H9 (cell line): ENCODE measurements at regions not wholly inside any gene's neighbourhood (a gene's known extent, or its start where the extent isn't known, plus 50 kb on each side); places are given as distances from the start of the nearest gene placed in this dataset.

ENCODE experiments used
- DNase-seq: peaks from one replicate; pipeline ENCODE4 v3.0.0-alpha.2; 2017
- H2AFZ ChIP-seq: one replicate; pipeline ENCODE4 v1.6.1; 2013; ENCODE audit warnings: mild to moderate bottlenecking, low read length, control low read depth, moderate library complexity
- H2AK5ac ChIP-seq: 2 replicates; pipeline ENCODE4 v1.6.1; 2013; ENCODE audit warnings: low read length, control low read depth, mixed read lengths; ENCODE audit not compliant: insufficient read length
- H2BK120ac ChIP-seq: one replicate; pipeline ENCODE4 v1.6.1; 2013; ENCODE audit warnings: low read depth, mild to moderate bottlenecking, low read length, control low read depth, inconsistent platforms; ENCODE audit not compliant: poor library complexity, severe bottlenecking
- H2BK12ac ChIP-seq: 2 replicates; pipeline ENCODE4 v1.6.1; 2013; ENCODE audit warnings: low read length, control low read depth, mixed read lengths, low read depth; ENCODE audit not compliant: insufficient read length
- H2BK15ac ChIP-seq: 2 replicates; pipeline ENCODE4 v1.6.1; 2013; ENCODE audit warnings: low read depth, low read length, control low read depth
- H2BK20ac ChIP-seq: one replicate; pipeline ENCODE4 v1.6.1; 2013; ENCODE audit warnings: low read depth, mild to moderate bottlenecking, low read length, control low read depth, inconsistent platforms; ENCODE audit not compliant: poor library complexity, severe bottlenecking
- H2BK5ac ChIP-seq: 2 replicates; pipeline ENCODE4 v1.6.1; 2013; ENCODE audit warnings: low read length, control low read depth, mixed read lengths; ENCODE audit not compliant: insufficient read length
- H3K14ac ChIP-seq: 2 replicates; pipeline ENCODE4 v1.6.1; 2013; ENCODE audit warnings: low read length, control low read depth; ENCODE audit not compliant: insufficient read depth
- H3K18ac ChIP-seq: 2 replicates; pipeline ENCODE4 v1.6.1; 2013; ENCODE audit warnings: low read depth, mild to moderate bottlenecking, mixed read lengths, low read length, control low read depth; ENCODE audit not compliant: insufficient read length
- H3K23ac ChIP-seq: 2 replicates; pipeline ENCODE4 v1.6.1; 2013; ENCODE audit warnings: low read length, control low read depth, mixed read lengths, low read depth; ENCODE audit not compliant: insufficient read length
- H3K23me2 ChIP-seq: 2 replicates; pipeline ENCODE4 v1.6.1; 2013; ENCODE audit warnings: low read depth, mild to moderate bottlenecking, mixed read lengths, low read length, control low read depth; ENCODE audit not compliant: insufficient read length, poor library complexity, severe bottlenecking
- H3K27ac ChIP-seq: 2 replicates; pipeline ENCODE4 v1.5.1; 2013; ENCODE audit warnings: low read length, control low read depth, mixed read lengths, low read depth; ENCODE audit not compliant: insufficient read length
- H3K27me3 ChIP-seq: 2 replicates; pipeline ENCODE4 v1.6.1; 2013; ENCODE audit warnings: low read length, control low read depth, inconsistent platforms; ENCODE audit not compliant: insufficient read depth
- H3K4ac ChIP-seq: 2 replicates; pipeline ENCODE4 v1.6.1; 2013; ENCODE audit warnings: low read depth, mild to moderate bottlenecking, control low read depth, inconsistent platforms, low read length, moderate library complexity
- H3K4me1 ChIP-seq: 2 replicates; pipeline ENCODE4 v1.6.1; 2013; ENCODE audit warnings: low read length, control low read depth, inconsistent platforms; ENCODE audit not compliant: insufficient read depth
- H3K4me2 ChIP-seq: 2 replicates; pipeline ENCODE4 v1.6.1; 2013; ENCODE audit warnings: low read length, control low read depth, mixed read lengths; ENCODE audit not compliant: insufficient read length, insufficient read depth
- H3K56ac ChIP-seq: 2 replicates; pipeline ENCODE4 v1.6.1; 2013; ENCODE audit warnings: low read depth, mild to moderate bottlenecking, mixed read lengths, low read length, control low read depth; ENCODE audit not compliant: insufficient read length
- H3K79me1 ChIP-seq: 2 replicates; pipeline ENCODE4 v1.6.1; 2013; ENCODE audit warnings: low read depth, mild to moderate bottlenecking, moderate library complexity, low read length, control low read depth, inconsistent platforms; ENCODE audit not compliant: insufficient read depth, poor library complexity, severe bottlenecking
- H3K79me2 ChIP-seq: 2 replicates; pipeline ENCODE4 v1.6.1; 2013; ENCODE audit warnings: low read length, control low read depth, inconsistent platforms; ENCODE audit not compliant: insufficient read depth
- H3K9ac ChIP-seq: 2 replicates; pipeline ENCODE4 v1.6.1; 2013; ENCODE audit warnings: low read length, control low read depth, mixed read lengths; ENCODE audit not compliant: insufficient read length; ENCODE audit errors: extremely low read depth
- H3K9me3 ChIP-seq: one replicate; pipeline ENCODE4 v1.6.1; 2013; ENCODE audit warnings: low read depth, low read length, inconsistent platforms; ENCODE audit not compliant: control insufficient read depth
- H3T11ph ChIP-seq: one replicate; pipeline ENCODE4 v1.6.1; 2013; ENCODE audit warnings: mild to moderate bottlenecking, low read length, control low read depth, inconsistent platforms
- H4K20me1 ChIP-seq: one replicate; pipeline ENCODE4 v1.6.1; 2013; ENCODE audit not compliant: control insufficient read depth, insufficient read length, insufficient read depth
- H4K5ac ChIP-seq: 2 replicates; pipeline ENCODE4 v1.6.1; 2013; ENCODE audit warnings: low read depth, mild to moderate bottlenecking, mixed read lengths, low read length, control low read depth; ENCODE audit not compliant: insufficient read length
- H4K8ac ChIP-seq: replicated peaks from 2 replicates; pipeline ENCODE4 v1.6.1; 2013; ENCODE audit warnings: low read length, control low read depth, mixed read lengths, low read depth; ENCODE audit not compliant: insufficient read length
- H4K91ac ChIP-seq: 2 replicates; pipeline ENCODE4 v1.6.1; 2013; ENCODE audit warnings: low read depth, mild to moderate bottlenecking, moderate library complexity, mixed read lengths, low read length, control low read depth; ENCODE audit not compliant: insufficient read length
- H3K27ac Mint-ChIP-seq, 3 experiments: 2 replicates in 2 of 3; 3 replicates in 1 of 3; pipeline ENCODE4 v1.8.0; 2020 to 2021; ENCODE audit warnings: mixed read lengths in 3 of 3, mild to moderate bottlenecking in 1 of 3, moderate library complexity in 1 of 3
- H3K27me3 Mint-ChIP-seq: 2 replicates; pipeline ENCODE4 v1.8.0; 2021; ENCODE audit warnings: low read depth, mild to moderate bottlenecking, moderate library complexity, mixed read lengths
- H3K36me3 Mint-ChIP-seq, 3 experiments: 2 replicates in 2 of 3; 3 replicates in 1 of 3; pipeline ENCODE4 v1.8.0; 2020 to 2021; ENCODE audit warnings: low read depth in 3 of 3, mixed read lengths in 3 of 3; ENCODE audit not compliant: insufficient read depth in 1 of 3
- H3K4me1 Mint-ChIP-seq, 2 experiments: 2 replicates each; pipeline ENCODE4 v1.8.0; 2020; ENCODE audit warnings: mixed read lengths in 2 of 2
- H3K4me3 Mint-ChIP-seq, 2 experiments: 2 replicates in 1 of 2; 3 replicates in 1 of 2; pipeline ENCODE4 v1.8.0; 2020 to 2021; ENCODE audit warnings: mild to moderate bottlenecking in 2 of 2, mixed read lengths in 2 of 2, moderate library complexity in 1 of 2
- H3K9me3 Mint-ChIP-seq, 2 experiments: 2 replicates in 1 of 2; 3 replicates in 1 of 2; pipeline ENCODE4 v1.8.0; 2020; ENCODE audit warnings: mild to moderate bottlenecking in 2 of 2, mixed read lengths in 2 of 2, moderate library complexity in 1 of 2
- CTCF ChIP-seq: fragments of 200-600 bp; sonication (generic); conservative IDR thresholded peaks from 3 replicates; pipeline ENCODE4 v1.8.0; 2021; ENCODE audit warnings: antibody characterized with exemption, mild to moderate bottlenecking
- WGBS: extraction: QIAGEN DNeasy Blood & Tissue Kit; methylation state at CpG from one replicate; pipeline ENCODE4 v1.1.7; 2013; ENCODE audit warnings: missing lambda C conversion rate, low lambda C conversion rate, mixed read lengths; ENCODE audit not compliant: insufficient read length; ENCODE audit errors: extremely low coverage; 5-methylcytosine and 5-hydroxymethylcytosine counted together

GRCh38 chr3:56909349-56909748 lies 107.6 kb upstream of the ARHGEF3 start:
- Histone ChIP-seq H3K23ac (no peak overlapping the region), H3K4me2 (no peak overlapping the region), H4K91ac (no peak overlapping the region), H2AK5ac (no peak overlapping the region), H3K79me1 (no peaks in the 10 kb centered on the region), H4K8ac (no peak overlapping the region), H3K27ac (no peak overlapping the region), H3K18ac (no peak overlapping the region), H3K56ac (no peak overlapping the region), H2BK20ac (no peak overlapping the region), H2BK15ac (no peak overlapping the region), H2AFZ (no peak overlapping the region), H3K4ac (no peak overlapping the region), H3K9me3 (no peaks in the 10 kb centered on the region), H3K27me3 (no peaks in the 10 kb centered on the region), H3K9ac (no peak overlapping the region), H3K23me2 (no peaks in the 10 kb centered on the region), H3K4me1 (no peaks in the 10 kb centered on the region), H3K14ac (no peak overlapping the region), H3T11ph (no peak overlapping the region), H2BK120ac (no peak overlapping the region), H4K20me1 (no peaks in the 10 kb centered on the region), H3K79me2 (no peaks in the 10 kb centered on the region), H2BK5ac (no peak overlapping the region), H2BK12ac (no peak overlapping the region), H4K5ac (no peak overlapping the region)
- Mint-ChIP-seq H3K4me1 (no peaks in the 10 kb centered on the region; a peak in 1 of 4 replicates), H3K27me3 (no peaks in the 10 kb centered on the region), H3K36me3 (no peaks in the 10 kb centered on the region), H3K9me3 (no peaks in the 10 kb centered on the region), H3K4me3 (no peak overlapping the region), H3K27ac (no peak overlapping the region)
- TF ChIP-seq CTCF = no peak
- no peak for DNase-seq
- whole genome bisulfite sequencing = no CpG with 5 or more reads among the region's 6 CpGs
